Stimulated activated CD4-positive, alpha-beta T cell treated with anti-CD3 and anti-CD28 coated beads, Interleukin-2, amount 100 ng/mL, for 24 hours (primary cell): ENCODE measurements at regions not wholly inside any gene's neighbourhood (a gene's known extent, or its start where the extent isn't known, plus 50 kb on each side); places are given as distances from the start of the nearest gene placed in this dataset.
"Not testable (repeated sequence)": the region's sequence is repeated elsewhere in the genome, so short reads cannot be mapped to it uniquely, and the experiment has no call there.

Source experiments
- DNase-seq, 2 donors: peaks; one replicate each; pipeline ENCODE4 v3.0.0-alpha.2; 2020

- DNase-seq: no peak
Measured at GRCh38 chr18:22704586-22704918, 228.6 kb upstream of the RBBP8 start.

- DNase-seq: no peak
Measured at GRCh38 chr18:22705328-22705727, 227.8 kb upstream of the RBBP8 start.

- DNase-seq: not testable (repeated sequence)
Measured at GRCh38 chr18:22706025-22706424, 227.1 kb upstream of the RBBP8 start.

GRCh38 chr18:22709288-22710060 is 223.7 kb upstream of the RBBP8 start:
- no peak for DNase-seq

GRCh38 chr18:22710673-22711191 is 222.4 kb upstream of the RBBP8 start:
- DNase-seq: no peak

- DNase-seq: no peak
Measured at GRCh38 chr18:22711192-22711685, 221.9 kb upstream of the RBBP8 start.

GRCh38 chr18:22713511-22713910 is 219.6 kb upstream of the RBBP8 start:
- no peak for DNase-seq

GRCh38 chr18:22717536-22717935 is 215.6 kb upstream of the RBBP8 start:
- DNase-seq: not testable (repeated sequence)

- no peak for DNase-seq
Measured at GRCh38 chr18:22723221-22723620, 209.9 kb upstream of the RBBP8 start.

GRCh38 chr18:22723773-22724172 is 209.4 kb upstream of the RBBP8 start:
- no peak for DNase-seq

GRCh38 chr18:22726469-22726868 is 206.7 kb upstream of the RBBP8 start:
- no peak for DNase-seq

- DNase-seq: no peak
Measured at GRCh38 chr18:22728016-22728415, 205.1 kb upstream of the RBBP8 start.

GRCh38 chr18:22728481-22729105 is 204.5 kb upstream of the RBBP8 start:
- no peak for DNase-seq

GRCh38 chr18:22731398-22731797 is 201.7 kb upstream of the RBBP8 start:
- no peak for DNase-seq

GRCh38 chr18:22734105-22734661 is 198.9 kb upstream of the RBBP8 start:
- DNase-seq: no peak

GRCh38 chr18:22734791-22735627 is 198.1 kb upstream of the RBBP8 start:
- no peak for DNase-seq

GRCh38 chr18:22737054-22737453 is 196.1 kb upstream of the RBBP8 start:
- no peak for DNase-seq

- DNase-seq: no peak
Measured at GRCh38 chr18:22739061-22739642, 194.0 kb upstream of the RBBP8 start.

- DNase-seq: no peak
Measured at GRCh38 chr18:22739789-22740188, 193.3 kb upstream of the RBBP8 start.

- no peak for DNase-seq
Measured at GRCh38 chr18:22741318-22741717, 191.8 kb upstream of the RBBP8 start.

GRCh38 chr18:22742409-22742808 is 190.7 kb upstream of the RBBP8 start:
- DNase-seq: no peak

GRCh38 chr18:22745966-22746365 is 187.2 kb upstream of the RBBP8 start:
- DNase-seq: no peak

- no peak for DNase-seq
Measured at GRCh38 chr18:22752014-22752413, 181.1 kb upstream of the RBBP8 start.
